ENCODE measurements at regions not wholly inside any gene's neighbourhood (a gene's known extent, or its start where the extent isn't known, plus 50 kb on each side); places are given as distances from the start of the nearest gene placed in this dataset.

DNA sequence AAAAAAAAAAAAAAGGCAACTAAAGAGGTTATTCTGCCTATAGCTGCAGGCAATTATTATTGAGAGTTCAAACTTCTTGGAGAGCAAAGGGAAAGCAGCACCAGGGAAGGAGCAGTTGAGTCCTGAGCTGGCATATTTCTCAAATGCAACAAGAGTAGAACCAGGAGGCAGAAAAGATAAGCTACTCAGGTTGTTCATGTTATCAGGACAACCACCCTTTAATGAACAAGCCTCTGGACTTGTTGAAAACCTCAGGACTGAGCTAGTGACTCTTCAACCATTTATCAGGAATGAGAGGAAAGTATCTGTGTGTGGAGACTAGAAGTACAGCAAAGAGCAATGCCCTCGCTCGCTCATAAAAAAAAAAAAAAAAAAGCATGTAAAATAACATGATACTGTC is 183.0 kb downstream of the KCTD12 start:
- WGBS (ENCODE audit: low lambda C conversion rate), result 100% methylated on average over 2 of the region's 2 CpGs
- no peaks in the 10 kb centered on the region for H3K9me3 ChIP-seq
- H3K4me3 ChIP-seq (ENCODE audit: low read depth in 2 of 2, low read length in 1 of 2), result no peak overlapping the region
- ChIA-PET CTCF (no interaction called here), POLR2A (no interaction called here)
- no peak overlapping the region for H2AFZ ChIP-seq (ENCODE audit: low read depth)
- TF ChIP-seq POLR2AphosphoS5 (IDR thresholded peaks at IDR 0.05; ENCODE audit: low read depth, low read length), result no peak
- TF ChIP-seq YY1 (IDR thresholded peaks at IDR 0.05; ENCODE audit: low read depth), result no peak
- TF ChIP-seq EZH2phosphoT487 (IDR thresholded peaks at IDR 0.05; ENCODE audit: borderline replicate concordance, low read depth), result no peak
- TF ChIP-seq RFX5 (IDR thresholded peaks at IDR 0.05; ENCODE audit: low read length), result no peak
- H3K27ac ChIP-seq (ENCODE audit: low read depth in 2 of 2, low read length in 1 of 2), result no peak overlapping the region
- no peak overlapping the region for H3K9ac ChIP-seq
- no peaks in the 10 kb centered on the region for H4K20me1 ChIP-seq (ENCODE audit: insufficient read depth)
- peaks cover 2 to 8% of the 10 kb centered on the region in 2 experiments; a peak in 2 of 4 replicates for H3K4me1 ChIP-seq (ENCODE audit: control insufficient read depth in 1 of 2, insufficient read depth in 2 of 2, low read depth in 1 of 2, low read length in 1 of 2)
- H3F3A ChIP-seq (replicated peaks; ENCODE audit: insufficient read depth), result no peaks in the 10 kb centered on the region
- H3K79me2 ChIP-seq (ENCODE audit: insufficient read depth), result no peaks in the 10 kb centered on the region
- H3K27me3 ChIP-seq (ENCODE audit: insufficient read depth), result no peaks in the 10 kb centered on the region
- H3K36me3 ChIP-seq (replicated peaks in 1 of 2; ENCODE audit: control insufficient read depth in 1 of 2, insufficient read depth in 2 of 2, low read length in 1 of 2), result no peaks in the 10 kb centered on the region
- no peak for DNase-seq
- H3K9me2 ChIP-seq, result no peaks in the 10 kb centered on the region
- no peak overlapping the region for H3K4me2 ChIP-seq

DNA sequence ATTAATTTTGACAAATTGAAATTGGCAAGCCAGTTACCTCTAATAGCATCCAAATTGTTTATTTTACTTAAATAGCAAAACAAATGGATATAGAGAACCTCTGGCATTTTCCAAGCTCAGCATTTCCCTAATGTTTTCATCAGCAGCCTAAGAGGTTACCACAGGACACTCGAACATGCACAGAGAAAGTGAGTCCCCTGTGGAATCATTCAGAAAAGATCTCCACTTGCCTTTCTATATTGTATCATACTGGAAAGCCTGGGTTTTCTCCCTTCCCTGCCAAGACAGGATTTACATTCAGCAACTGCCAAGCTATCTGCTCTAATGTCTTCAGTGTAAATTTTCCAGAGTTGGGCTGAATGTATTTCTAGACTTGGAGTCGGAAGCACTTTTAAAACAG is 188.9 kb downstream of the KCTD12 start:
- ChIA-PET POLR2A (no interaction called here), CTCF (no interaction called here)
- no peak overlapping the region for H3K9ac ChIP-seq
- H3K4me3 ChIP-seq (ENCODE audit: low read depth in 2 of 2, low read length in 1 of 2), result no peak overlapping the region
- H3F3A ChIP-seq (replicated peaks; ENCODE audit: insufficient read depth), result no peaks in the 10 kb centered on the region
- no peaks in the 10 kb centered on the region for H3K9me3 ChIP-seq
- no peak overlapping the region for H3K4me2 ChIP-seq
- H3K27me3 ChIP-seq (ENCODE audit: insufficient read depth), result no peaks in the 10 kb centered on the region
- no peak overlapping the region for H3K27ac ChIP-seq (ENCODE audit: low read depth in 2 of 2, low read length in 1 of 2)
- DNase-seq, result no peak
- WGBS (ENCODE audit: low lambda C conversion rate), result 86% methylated on average over 2 of the region's 2 CpGs
- H3K79me2 ChIP-seq (ENCODE audit: insufficient read depth), result no peaks in the 10 kb centered on the region
- no peaks in the 10 kb centered on the region for H3K9me2 ChIP-seq
- H4K20me1 ChIP-seq (ENCODE audit: insufficient read depth), result no peaks in the 10 kb centered on the region
- TF ChIP-seq CTCF (IDR thresholded peaks at IDR 0.05) (no peak), RFX5 (IDR thresholded peaks at IDR 0.05; ENCODE audit: low read length) (no peak), ELF1 (IDR thresholded peaks at IDR 0.05) (no peak), USF1 (IDR thresholded peaks at IDR 0.05; ENCODE audit: borderline replicate concordance, low read depth) (no peak), RCOR1 (IDR thresholded peaks at IDR 0.05; ENCODE audit: low read length) (no peak), NRF1 (IDR thresholded peaks at IDR 0.05; ENCODE audit: low read depth, low read length) (no peak), POLR2AphosphoS5 (IDR thresholded peaks at IDR 0.05; ENCODE audit: low read depth, low read length) (no peak), SMC3 (IDR thresholded peaks at IDR 0.05; ENCODE audit: low read depth, low read length) (no peak), NFIC (IDR thresholded peaks at IDR 0.05; ENCODE audit: borderline replicate concordance) (no peak), YY1 (IDR thresholded peaks at IDR 0.05; ENCODE audit: low read depth) (no peak), MAX (IDR thresholded peaks at IDR 0.05; ENCODE audit: low read depth) (no peak), JUND (IDR thresholded peaks at IDR 0.05) (no peak), TCF12 (IDR thresholded peaks at IDR 0.05) (no peak), EZH2phosphoT487 (IDR thresholded peaks at IDR 0.05; ENCODE audit: borderline replicate concordance, low read depth) (no peak), RXRA (IDR thresholded peaks at IDR 0.05; ENCODE audit: borderline replicate concordance, low read depth) (no peak), IRF3 (IDR thresholded peaks at IDR 0.05; ENCODE audit: low read depth, low read length) (no peak)
- TF ChIP-seq, protein P1, sequence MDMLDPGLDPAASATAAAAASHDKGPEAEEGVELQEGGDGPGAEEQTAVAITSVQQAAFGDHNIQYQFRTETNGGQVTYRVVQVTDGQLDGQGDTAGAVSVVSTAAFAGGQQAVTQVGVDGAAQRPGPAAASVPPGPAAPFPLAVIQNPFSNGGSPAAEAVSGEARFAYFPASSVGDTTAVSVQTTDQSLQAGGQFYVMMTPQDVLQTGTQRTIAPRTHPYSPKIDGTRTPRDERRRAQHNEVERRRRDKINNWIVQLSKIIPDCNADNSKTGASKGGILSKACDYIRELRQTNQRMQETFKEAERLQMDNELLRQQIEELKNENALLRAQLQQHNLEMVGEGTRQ (IDR thresholded peaks at IDR 0.05; ENCODE audit: borderline replicate concordance, low read depth, low read length), result no peak
- no peak overlapping the region for H2AFZ ChIP-seq (ENCODE audit: low read depth)
- no peaks in the 10 kb centered on the region for H3K36me3 ChIP-seq (replicated peaks in 1 of 2; ENCODE audit: control insufficient read depth in 1 of 2, insufficient read depth in 2 of 2, low read length in 1 of 2)
- peaks cover 0 to 3% of the 10 kb centered on the region in 2 experiments; a peak in 1 of 4 replicates for H3K4me1 ChIP-seq (ENCODE audit: control insufficient read depth in 1 of 2, insufficient read depth in 2 of 2, low read depth in 1 of 2, low read length in 1 of 2)
